GM19395 (cell line): ENCODE measurements at regions not wholly inside any gene's neighbourhood (a gene's known extent, or its start where the extent isn't known, plus 50 kb on each side); places are given as distances from the start of the nearest gene placed in this dataset.

Source experiments
- ATAC-seq: cut with Tn5 transposase; IDR thresholded peaks from one replicate; pipeline ENCODE4 v1.9.1; 2021; ENCODE audit warnings: mild to moderate bottlenecking, moderate library complexity; ENCODE audit not compliant: unreplicated experiment

DNA sequence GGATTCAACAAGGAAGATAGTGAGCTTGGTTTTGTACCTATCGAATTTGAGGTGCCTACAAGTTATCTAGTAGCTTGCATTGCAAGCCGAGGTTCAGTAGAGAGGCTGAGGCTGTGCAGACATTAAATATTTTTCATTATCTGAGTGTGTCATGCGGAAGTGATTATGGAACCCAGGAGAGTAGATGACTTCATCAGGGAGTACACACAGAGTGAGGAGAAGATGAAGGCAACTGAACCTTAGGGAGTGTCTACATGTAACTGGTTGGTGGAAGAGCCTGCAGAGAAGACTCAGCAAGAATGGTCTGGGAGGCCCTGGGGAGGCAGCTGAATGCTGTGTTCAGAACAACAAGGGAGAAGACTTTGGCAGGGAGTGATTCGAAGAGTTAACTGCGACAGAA lies 393.9 kb downstream of the ARHGEF28 start:
- no peak for ATAC-seq

GRCh38 chr5:74017786-74018211 lies 391.8 kb downstream of the ARHGEF28 start:
- ATAC-seq: no peak

DNA sequence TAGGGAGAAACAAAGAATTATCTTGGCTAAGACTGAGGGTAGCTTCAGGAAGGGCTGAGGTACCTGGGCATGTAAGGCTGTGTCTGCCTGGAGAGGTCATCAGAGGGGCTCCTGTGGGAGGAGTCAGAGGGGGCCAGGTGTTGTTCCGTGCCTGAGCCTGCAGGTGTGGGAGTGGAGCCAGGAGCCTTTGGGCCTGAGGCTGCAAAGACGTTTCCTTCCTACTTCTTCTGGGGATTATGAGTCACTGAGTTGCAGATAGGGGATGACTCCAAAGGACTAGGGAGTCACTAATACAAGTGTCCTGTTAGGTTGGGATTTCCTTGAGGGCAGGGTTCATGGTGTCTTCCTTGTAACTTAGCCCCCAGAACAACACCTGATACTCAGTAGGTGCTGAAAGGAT lies 391.1 kb downstream of the ARHGEF28 start:
- no peak for ATAC-seq

GRCh38 chr5:74016373-74016772 lies 390.4 kb downstream of the ARHGEF28 start:
- no peak for ATAC-seq

GRCh38 chr5:74015716-74016115 lies 389.7 kb downstream of the ARHGEF28 start:
- no peak for ATAC-seq

DNA sequence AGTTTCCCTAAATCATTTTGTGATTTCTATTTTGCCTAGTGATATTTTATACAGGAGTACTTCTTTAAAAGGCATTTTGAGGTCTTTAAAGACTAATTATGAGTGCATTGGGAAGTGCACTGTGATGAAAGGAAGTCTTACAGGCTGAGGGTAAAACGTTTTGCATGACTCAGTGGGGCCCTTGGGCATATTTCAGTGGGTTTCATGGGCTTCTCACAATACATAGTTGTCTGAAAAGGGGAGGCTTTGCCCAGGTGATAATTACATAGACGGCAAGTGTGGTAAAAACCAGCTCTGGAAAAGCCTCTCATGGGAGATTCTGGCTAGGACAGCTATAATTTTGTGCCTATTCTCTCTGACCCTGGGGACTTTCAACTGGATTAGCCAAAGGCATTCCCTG lies 387.2 kb downstream of the ARHGEF28 start:
- no peak for ATAC-seq

DNA sequence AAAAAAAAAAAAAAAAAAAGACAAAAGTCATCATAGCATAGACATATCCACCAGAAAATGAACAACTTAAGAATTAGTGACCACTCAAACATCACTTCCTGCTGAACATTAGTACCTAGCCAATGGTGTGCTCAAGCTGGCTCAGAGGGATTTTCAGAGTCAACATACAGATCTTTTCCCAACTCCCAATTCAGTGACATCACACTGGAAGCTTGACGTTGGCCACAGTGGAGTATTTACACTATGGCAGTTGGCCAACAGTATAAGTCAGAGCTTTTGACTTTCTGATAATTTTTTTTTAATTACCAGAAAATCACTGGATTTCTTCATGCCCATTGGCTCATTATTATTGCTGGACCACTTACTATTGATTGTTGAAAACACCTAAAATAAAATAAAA lies 383.5 kb downstream of the ARHGEF28 start:
- ATAC-seq: no peak

GRCh38 chr5:74007193-74007592 lies 381.2 kb downstream of the ARHGEF28 start:
- no peak for ATAC-seq

DNA sequence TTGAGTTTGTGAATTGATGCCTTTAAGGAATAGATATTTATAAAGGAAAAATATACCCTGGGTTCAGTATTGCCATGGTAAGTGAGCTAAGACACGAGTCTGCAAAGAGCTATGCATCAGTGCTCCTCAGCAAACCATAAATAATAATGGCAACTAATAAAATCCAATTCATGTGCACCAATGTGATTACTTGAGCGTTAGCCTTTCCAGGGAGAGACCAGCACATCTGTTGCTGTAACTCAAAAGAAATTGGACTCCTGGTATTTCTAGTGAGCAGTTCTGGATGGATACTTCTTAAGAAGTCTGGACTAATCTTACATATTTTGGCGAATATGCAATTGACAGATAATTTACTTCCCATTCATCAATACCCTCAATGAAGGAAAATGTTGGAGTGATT lies 373.3 kb downstream of the ARHGEF28 start:
- no peak for ATAC-seq

DNA sequence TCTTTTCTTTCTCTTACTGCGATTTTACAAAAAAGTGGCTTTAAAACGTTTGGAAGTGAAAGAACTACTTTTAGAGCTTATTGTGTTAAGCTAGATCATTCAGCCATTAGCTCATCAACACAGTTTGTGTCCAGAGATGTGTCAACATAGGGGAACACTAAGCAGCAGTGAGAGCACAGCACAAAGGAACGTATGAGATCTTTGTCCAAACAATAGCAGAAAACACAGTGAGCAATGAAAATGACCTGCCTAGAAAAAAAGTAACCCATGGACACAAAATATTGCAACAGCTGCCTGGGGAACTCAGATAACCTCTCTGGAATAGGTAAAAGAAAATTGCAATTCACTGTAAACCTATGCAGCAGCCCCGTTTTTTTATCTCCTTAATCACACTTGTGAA lies 372.5 kb downstream of the ARHGEF28 start:
- no peak for ATAC-seq

DNA sequence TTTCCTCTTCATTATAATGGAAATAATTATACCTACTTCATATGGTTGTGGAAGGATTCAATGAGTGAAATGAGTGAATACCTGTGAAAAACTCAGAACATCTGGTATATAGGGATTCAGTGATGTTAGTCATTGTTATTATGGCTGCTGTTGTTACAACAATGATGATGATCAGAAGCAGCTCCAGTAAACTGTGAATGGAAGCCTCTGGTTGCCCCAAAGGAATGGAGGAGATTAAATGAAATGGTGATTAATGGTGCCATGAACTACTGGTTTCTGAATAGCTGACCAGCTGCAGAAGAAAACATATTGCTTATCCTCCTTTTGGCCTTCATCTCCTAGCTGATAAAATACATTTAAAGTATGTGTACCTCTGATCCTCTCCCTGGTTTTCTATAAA lies 372.0 kb downstream of the ARHGEF28 start:
- no peak for ATAC-seq

DNA sequence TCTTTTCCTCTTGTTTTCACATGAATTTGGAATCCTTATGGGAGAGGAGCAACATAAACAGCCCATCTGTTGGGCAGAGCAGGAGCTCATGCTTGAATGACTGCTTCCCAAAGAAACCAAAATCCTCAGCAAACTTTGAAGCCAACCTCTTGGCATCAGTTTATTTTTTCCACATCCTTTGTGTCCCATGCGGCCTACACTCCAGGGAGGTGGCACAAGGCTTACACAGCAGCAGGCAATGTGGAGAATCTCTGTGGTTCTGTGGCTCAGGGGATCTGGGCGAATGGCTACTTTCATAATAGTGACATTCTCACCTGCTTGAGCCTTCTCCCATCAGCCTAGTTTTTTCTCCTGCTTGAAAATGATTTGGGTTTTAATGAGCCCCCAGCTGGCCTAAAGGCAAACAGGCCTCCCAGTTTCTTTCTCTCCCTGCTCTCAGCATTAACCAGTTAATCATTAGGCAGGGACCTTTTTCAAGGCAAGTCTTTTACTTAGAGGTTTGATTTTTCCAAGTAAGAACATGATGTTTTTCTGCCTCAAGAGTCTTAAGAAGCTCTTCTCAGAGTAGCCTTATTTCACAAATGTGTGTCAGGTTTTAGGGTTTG lies 370.3 kb downstream of the ARHGEF28 start:
- ATAC-seq: no peak

DNA sequence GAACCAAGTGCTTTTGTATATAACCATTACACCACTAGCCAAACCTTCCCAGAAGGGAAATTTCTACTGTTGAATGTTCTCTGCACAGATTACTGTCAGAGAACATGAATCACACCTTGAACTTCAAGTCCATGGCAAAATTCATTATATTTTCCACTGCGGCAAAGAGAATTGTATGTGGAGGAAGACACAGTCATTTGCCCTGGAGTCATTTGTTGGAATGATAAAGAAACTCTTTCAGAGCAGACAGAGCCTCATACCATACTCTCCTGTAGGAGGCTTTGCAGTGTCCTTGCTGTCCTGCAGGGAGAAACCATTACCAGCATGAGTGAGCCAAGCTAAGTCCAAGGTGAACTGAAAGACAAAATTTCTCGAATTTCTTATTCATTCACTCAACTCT lies 369.0 kb downstream of the ARHGEF28 start:
- ATAC-seq: no peak
